H1 (cell line): ENCODE measurements at regions not wholly inside any gene's neighbourhood (a gene's known extent, or its start where the extent isn't known, plus 50 kb on each side); places are given as distances from the start of the nearest gene placed in this dataset.

Experiments used
- CTCF ChIP-seq, 3 experiments: IDR thresholded peaks; 1 replicate in 2 of 3; 2 replicates in 1 of 3; pipeline versions ENCODE4 v1.5.1 to v1.6.1; 2011; ENCODE audit warnings: low read length in 3 of 3, mild to moderate bottlenecking in 3 of 3, inconsistent platforms in 2 of 3, low read depth in 1 of 3, moderate library complexity in 1 of 3; ENCODE audit not compliant: insufficient read depth in 1 of 3; ENCODE audit errors: control extremely low read depth in 1 of 3
- EP300 ChIP-seq, 2 experiments: IDR thresholded peaks; 1 replicate in 1 of 2; 2 replicates in 1 of 2; pipeline ENCODE4 v1.6.1; 2011 to 2012; ENCODE audit warnings: low read depth in 2 of 2, low read length in 2 of 2, mild to moderate bottlenecking in 2 of 2, borderline replicate concordance in 1 of 2, inconsistent platforms in 1 of 2, moderate library complexity in 1 of 2
- HDAC2 ChIP-seq, 2 experiments: fragments of 300-600 bp in 1 of 2; sonication (generic) in 1 of 2; IDR thresholded peaks; 2 replicates each; pipeline ENCODE4 v1.6.1; 2011 to 2012; ENCODE audit warnings: low read depth in 2 of 2, low read length in 2 of 2, mild to moderate bottlenecking in 2 of 2, moderate library complexity in 2 of 2, borderline replicate concordance in 1 of 2, inconsistent platforms in 1 of 2
- NANOG ChIP-seq: IDR thresholded peaks from 2 replicates; pipeline ENCODE4 v1.6.1; 2011; ENCODE audit warnings: low read length, low read depth, mild to moderate bottlenecking, inconsistent platforms; ENCODE audit not compliant: insufficient read depth, poor library complexity, severe bottlenecking
- TBP ChIP-seq: IDR thresholded peaks from 2 replicates; pipeline ENCODE4 v1.6.1; 2011; ENCODE audit warnings: low read depth, low read length, improper control_type of control experiment
- TEAD4 ChIP-seq: IDR thresholded peaks from 2 replicates; pipeline ENCODE4 v1.6.1; 2012; ENCODE audit warnings: low read depth, low read length, inconsistent platforms, mixed read lengths

GRCh38 chr4:96063639-96064038 lies 223.7 kb downstream of the PDHA2 start:
- TF ChIP-seq CTCF (IDR thresholded peaks at IDR 0.05; ENCODE audit: control extremely low read depth in 1 of 3, insufficient read depth in 1 of 3, low read depth in 1 of 3, low read length in 3 of 3): no peak
- TF ChIP-seq NANOG: no peak
- no peak for TF ChIP-seq TBP
- no peak for TF ChIP-seq EP300 (IDR thresholded peaks at IDR 0.05; ENCODE audit: borderline replicate concordance in 1 of 2, low read depth in 2 of 2, low read length in 2 of 2)
- no peak for TF ChIP-seq HDAC2 (IDR thresholded peaks at IDR 0.05; ENCODE audit: borderline replicate concordance in 1 of 2, low read depth in 2 of 2, low read length in 2 of 2)
- no peak for TF ChIP-seq TEAD4
